Brain microvascular endothelial cell (primary cell): ENCODE measurements at regions not wholly inside any gene's neighbourhood (a gene's known extent, or its start where the extent isn't known, plus 50 kb on each side); places are given as distances from the start of the nearest gene placed in this dataset.
"Not testable (repeated sequence)": the region's sequence is repeated elsewhere in the genome, so short reads cannot be mapped to it uniquely, and the experiment has no call there.

Experiments
- DNase-seq: peaks from one replicate; pipeline ENCODE4 v3.0.0-alpha.2; 2020
- H3K27ac ChIP-seq: fragments of 250-450 bp; sonication (Bioruptor Pico); 2 replicates; pipeline ENCODE4 v1.5.1; 2020; ENCODE audit warnings: mild to moderate bottlenecking, moderate library complexity
- H3K27me3 ChIP-seq: fragments of 250-450 bp; sonication (Bioruptor Pico); replicated peaks from 2 replicates; pipeline ENCODE4 v1.5.1; 2020; ENCODE audit warnings: mild to moderate bottlenecking
- H3K36me3 ChIP-seq: fragments of 250-450 bp; sonication (Bioruptor Pico); replicated peaks from 2 replicates; pipeline ENCODE4 v1.5.1; 2020; ENCODE audit warnings: mild to moderate bottlenecking
- H3K4me3 ChIP-seq: 2 replicates; pipeline ENCODE4 v1.5.1; 2011; ENCODE audit warnings: low read depth, mild to moderate bottlenecking, control low read depth, low read length, moderate library complexity
- CTCF ChIP-seq: IDR thresholded peaks from 2 replicates; pipeline ENCODE4 v1.5.1; 2011; ENCODE audit warnings: low read depth, mild to moderate bottlenecking, moderate library complexity, low read length, control low read depth, inconsistent platforms; ENCODE audit errors: missing control alignments
- in situ Hi-C: cut with HindIII; loops from 2 replicates; pipeline ENCODE4 v1.10.0; 2017; ENCODE audit warnings: low sequenced_read_pairs, low pct_ligation_motif_present

- in situ Hi-C loops = no loop called here
- H3K27me3 ChIP-seq = no peaks in the 10 kb centered on the region
- no peaks in the 10 kb centered on the region for H3K36me3 ChIP-seq
- DNase-seq = no peak
- no peak for TF ChIP-seq CTCF
- H3K4me3 ChIP-seq = no peak overlapping the region
- H3K27ac ChIP-seq = no peak overlapping the region
Observed at GRCh38 chr3:110974902-110975301, 96.7 kb upstream of the NECTIN3 start.

GRCh38 chr3:110984456-110985250 lies 87.0 kb upstream of the NECTIN3 start:
- Histone ChIP-seq H3K4me3 (no peak overlapping the region), H3K27me3 (no peaks in the 10 kb centered on the region), H3K36me3 (no peaks in the 10 kb centered on the region), H3K27ac (no peak overlapping the region)
- no peak for TF ChIP-seq CTCF
- in situ Hi-C loops = no loop called here
- no peak for DNase-seq

GRCh38 chr3:110989446-110989845 lies 82.2 kb upstream of the NECTIN3 start:
- TF ChIP-seq CTCF = no peak
- H3K36me3 ChIP-seq = no peaks in the 10 kb centered on the region
- in situ Hi-C loops = no loop called here
- no peaks in the 10 kb centered on the region for H3K27me3 ChIP-seq
- DNase-seq = no peak
- no peak overlapping the region for H3K4me3 ChIP-seq
- H3K27ac ChIP-seq = no peak overlapping the region

- Histone ChIP-seq H3K27me3 (no peaks in the 10 kb centered on the region), H3K36me3 (no peaks in the 10 kb centered on the region), H3K27ac (no peak overlapping the region), H3K4me3 (no peak overlapping the region)
- in situ Hi-C loops = no loop called here
- peak; percentile 36 for DNase-seq
- no peak for TF ChIP-seq CTCF
Observed at GRCh38 chr3:110995461-110996231, 76.0 kb upstream of the NECTIN3 start.

- H3K27me3 ChIP-seq, H3K4me3 ChIP-seq, H3K36me3 ChIP-seq, H3K27ac ChIP-seq, in situ Hi-C loops, DNase-seq: not testable (repeated sequence)
Observed at GRCh38 chr3:110998766-110999165, 72.8 kb upstream of the NECTIN3 start.

- H3K27me3 ChIP-seq, H3K27ac ChIP-seq, H3K4me3 ChIP-seq, in situ Hi-C loops, H3K36me3 ChIP-seq, DNase-seq: not testable (repeated sequence)
Observed at GRCh38 chr3:111006485-111006884, 65.1 kb upstream of the NECTIN3 start.
